Urinary bladder (tissue), 3 donors: ENCODE measurements at regions not wholly inside any gene's neighbourhood (a gene's known extent, or its start where the extent isn't known, plus 50 kb on each side); places are given as distances from the start of the nearest gene placed in this dataset.

ENCODE experiments used
- DNase-seq: peaks from one replicate; pipeline ENCODE4 v3.0.0-alpha.2; 2015; ENCODE audit errors: extremely low spot score
- H3K27ac ChIP-seq: one replicate; pipeline ENCODE4 v1.5.1; 2013; ENCODE audit warnings: low read depth, mild to moderate bottlenecking, moderate library complexity
- H3K36me3 ChIP-seq: one replicate; pipeline ENCODE4 v1.6.1; 2013; ENCODE audit warnings: mild to moderate bottlenecking, moderate library complexity; ENCODE audit not compliant: insufficient read depth
- H3K4me1 ChIP-seq: one replicate; pipeline ENCODE4 v1.6.1; 2013; ENCODE audit warnings: mild to moderate bottlenecking, moderate library complexity; ENCODE audit not compliant: insufficient read depth
- H3K4me3 ChIP-seq: one replicate; pipeline ENCODE4 v1.5.1; 2013; ENCODE audit warnings: low read depth, low read length
- WGBS: extraction: QIAGEN DNeasy Blood & Tissue Kit; methylation state at CpG from one replicate; pipeline ENCODE4 v1.1.7; 2013; 5-methylcytosine and 5-hydroxymethylcytosine counted together
- donor health status: healthy with polysubstance abuse.
- donor health status: healthy.

DNA sequence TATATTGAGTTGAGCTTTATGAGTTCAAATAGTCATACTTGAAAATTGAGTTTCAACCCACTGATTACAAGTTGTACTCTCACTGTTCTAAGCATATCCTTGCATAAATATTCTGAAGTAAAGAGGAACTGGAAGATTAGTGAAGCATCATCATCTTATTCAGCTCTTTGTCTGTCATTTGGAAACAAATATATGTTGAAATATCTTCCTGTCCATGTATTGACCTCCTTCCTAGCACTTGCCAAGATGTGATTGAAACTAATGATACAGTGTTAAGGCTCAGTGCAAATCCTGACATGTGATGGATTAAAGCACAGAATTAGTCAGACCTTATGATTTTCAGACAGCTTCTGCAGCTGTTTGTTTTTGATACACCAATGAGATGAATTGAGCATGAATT, 434.3 kb downstream of the TBC1D32 start:
- H3K4me3 ChIP-seq = no peak overlapping the region
- H3K36me3 ChIP-seq = no peaks in the 10 kb centered on the region
- H3K4me1 ChIP-seq = no peaks in the 10 kb centered on the region
- H3K27ac ChIP-seq = no peak overlapping the region
- no peak for DNase-seq

DNA sequence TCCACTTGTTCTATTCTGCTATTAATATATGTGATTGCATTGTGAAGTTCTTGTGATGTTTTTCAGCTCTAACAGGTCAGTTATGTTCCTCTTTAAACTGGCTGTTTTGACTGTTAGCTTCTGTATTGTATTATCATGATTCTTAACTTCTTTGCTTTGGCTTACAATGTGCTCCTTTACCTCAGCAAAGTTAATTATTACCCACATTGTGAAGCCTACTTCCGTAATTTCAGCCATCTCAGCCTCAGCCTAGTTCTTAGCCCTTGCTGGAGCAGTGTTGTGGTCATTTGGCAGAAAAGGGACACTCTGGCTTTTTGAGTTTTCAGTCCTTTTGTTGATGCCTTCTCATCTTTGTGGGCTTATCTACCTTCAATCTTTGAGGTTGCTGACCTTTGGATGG, 440.2 kb downstream of the TBC1D32 start:
- no peaks in the 10 kb centered on the region for H3K36me3 ChIP-seq

DNA sequence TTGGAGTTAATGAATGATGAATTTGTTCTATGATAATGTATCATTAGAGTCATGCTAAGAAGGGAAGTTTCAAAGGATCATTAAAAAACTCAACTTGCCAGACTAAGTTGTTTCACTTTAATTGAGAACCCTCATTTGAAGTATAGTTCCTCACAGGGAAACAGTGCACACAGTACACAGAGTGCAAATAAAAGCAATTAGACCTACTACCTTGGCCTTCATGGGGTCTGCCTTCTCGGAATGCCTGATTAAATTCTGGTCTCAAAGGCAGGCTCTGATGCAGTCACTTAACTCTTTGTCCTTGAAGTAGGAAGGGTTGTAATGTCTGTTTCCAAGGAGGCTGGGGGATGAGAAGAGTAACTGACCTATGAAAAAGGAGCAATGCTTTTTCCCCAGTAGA, 457.3 kb downstream of the TBC1D32 start:
- H3K36me3 ChIP-seq = no peaks in the 10 kb centered on the region
- H3K27ac ChIP-seq = no peak overlapping the region
- H3K4me3 ChIP-seq = no peak overlapping the region
- no peaks in the 10 kb centered on the region for H3K4me1 ChIP-seq
- WGBS = 59% methylated on average over 1 of the region's 1 CpG
- DNase-seq = no peak

More for the DNA sequence above, 440.2 kb downstream of the TBC1D32 start:
- WGBS = 66% methylated on average over 1 of the region's 1 CpG
- H3K27ac ChIP-seq = no peak overlapping the region
- no peaks in the 10 kb centered on the region for H3K4me1 ChIP-seq
- H3K4me3 ChIP-seq = no peak overlapping the region
- no peak for DNase-seq

DNA sequence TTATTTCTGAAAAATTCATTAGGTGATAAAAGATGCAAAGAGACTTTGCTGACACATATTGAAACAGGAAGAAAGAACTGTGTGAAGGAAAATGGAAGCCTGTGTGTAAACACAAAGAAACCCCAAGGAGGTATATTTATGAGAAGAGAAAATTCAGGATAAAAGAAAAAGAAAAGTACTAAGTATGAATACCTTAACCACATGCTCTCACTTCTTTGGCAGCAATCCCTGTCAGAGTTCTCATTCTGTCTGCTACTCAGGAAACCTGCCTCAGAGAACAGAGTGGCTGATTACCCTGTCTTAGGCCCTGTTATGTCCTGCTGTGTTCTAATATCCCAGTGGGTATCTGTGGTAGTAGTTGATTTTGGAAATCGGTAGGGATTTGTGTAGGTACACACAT, 457.9 kb downstream of the TBC1D32 start:
- Histone ChIP-seq H3K27ac (no peak overlapping the region), H3K4me3 (no peak overlapping the region), H3K36me3 (no peaks in the 10 kb centered on the region), H3K4me1 (no peaks in the 10 kb centered on the region)
- DNase-seq = no peak
- 76% methylated on average over 1 of the region's 1 CpG for WGBS

DNA sequence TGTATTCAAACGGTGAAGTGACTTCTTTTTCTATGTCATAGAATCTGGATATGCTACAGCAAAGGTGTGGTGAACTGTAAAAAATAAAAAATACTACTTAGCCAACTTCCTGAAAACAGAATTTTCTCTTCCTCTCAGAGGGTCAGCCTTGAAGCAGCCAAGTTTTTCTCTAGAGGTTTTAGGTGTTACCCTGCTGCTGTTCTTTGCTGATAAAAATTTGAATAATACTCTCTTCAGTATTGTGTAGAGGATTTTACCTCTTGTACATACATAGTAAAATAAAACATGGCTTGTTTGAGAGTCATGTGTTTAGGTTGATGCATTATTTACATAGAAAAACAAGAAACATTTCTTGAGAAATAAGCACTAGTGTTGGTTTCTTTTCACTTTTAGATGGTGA, 458.4 kb downstream of the TBC1D32 start:
- Histone ChIP-seq H3K4me3 (no peak overlapping the region), H3K4me1 (no peaks in the 10 kb centered on the region), H3K36me3 (no peaks in the 10 kb centered on the region), H3K27ac (no peak overlapping the region)
- no peak for DNase-seq
- 52% methylated on average over 1 of the region's 1 CpG for WGBS

DNA sequence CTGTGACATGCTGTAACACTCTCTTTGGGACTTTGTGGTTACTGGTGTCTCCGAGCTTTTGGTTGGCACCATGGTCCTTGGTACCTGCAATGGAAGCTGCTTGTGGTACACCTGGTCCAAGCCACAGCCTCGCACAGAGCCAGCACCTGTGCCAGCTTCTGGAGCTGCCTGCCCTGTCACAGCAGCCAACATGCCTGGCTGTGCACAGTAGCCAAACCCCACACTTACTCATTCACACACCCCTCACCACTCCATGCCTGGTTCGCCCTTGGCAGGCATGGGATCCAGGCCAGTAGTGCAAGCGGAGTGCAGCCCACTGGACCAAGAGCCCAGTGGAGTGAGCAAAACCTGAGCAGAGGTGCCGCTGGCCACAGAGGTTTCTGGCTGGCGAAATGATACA, 459.9 kb downstream of the TBC1D32 start:
- no peaks in the 10 kb centered on the region for H3K36me3 ChIP-seq
- WGBS = 92% methylated on average over 6 of the region's 6 CpGs
- no peaks in the 10 kb centered on the region for H3K4me1 ChIP-seq
- H3K27ac ChIP-seq = no peak overlapping the region
- no peak overlapping the region for H3K4me3 ChIP-seq
- DNase-seq = no peak

DNA sequence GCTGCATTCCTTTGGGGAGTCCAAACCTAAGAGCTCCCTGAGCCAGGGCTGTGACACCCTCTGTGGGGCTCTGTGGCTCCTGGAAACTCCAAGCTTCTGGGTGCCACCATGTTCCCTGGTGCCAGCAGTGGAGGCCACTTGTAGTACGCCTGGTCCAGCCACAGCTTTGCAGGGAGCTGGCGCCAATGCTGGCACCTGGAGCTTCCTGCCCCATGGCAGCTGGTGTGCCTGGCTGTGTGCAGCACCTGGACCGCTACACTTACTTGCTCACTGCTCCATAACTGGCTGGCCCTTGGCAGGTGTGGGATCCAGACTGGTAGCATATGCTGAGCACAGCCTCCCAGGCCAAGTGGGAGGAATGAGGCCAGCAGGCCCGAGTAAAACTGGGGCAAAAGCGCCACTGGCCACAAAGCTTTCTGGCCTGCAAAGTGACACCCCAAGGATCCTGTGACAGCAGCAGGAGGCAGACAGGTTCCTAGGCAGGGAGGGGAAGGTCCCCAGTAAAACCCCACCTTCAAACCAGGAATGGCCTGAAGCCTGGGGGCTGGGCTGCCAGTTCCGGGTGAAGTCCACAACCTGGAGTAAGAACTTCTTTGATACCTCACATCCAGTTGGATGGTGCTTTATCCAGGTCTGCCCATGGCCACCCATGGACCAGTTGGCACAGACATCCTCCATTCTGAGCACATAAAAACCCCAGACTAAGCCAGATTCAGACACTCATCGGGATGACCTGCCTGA, 461.0 kb downstream of the TBC1D32 start:
- no peaks in the 10 kb centered on the region for H3K36me3 ChIP-seq
- WGBS = 94% methylated on average over 7 of the region's 7 CpGs
- H3K4me3 ChIP-seq = no peak overlapping the region
- DNase-seq = no peak
- H3K4me1 ChIP-seq = no peaks in the 10 kb centered on the region
- H3K27ac ChIP-seq = no peak overlapping the region

DNA sequence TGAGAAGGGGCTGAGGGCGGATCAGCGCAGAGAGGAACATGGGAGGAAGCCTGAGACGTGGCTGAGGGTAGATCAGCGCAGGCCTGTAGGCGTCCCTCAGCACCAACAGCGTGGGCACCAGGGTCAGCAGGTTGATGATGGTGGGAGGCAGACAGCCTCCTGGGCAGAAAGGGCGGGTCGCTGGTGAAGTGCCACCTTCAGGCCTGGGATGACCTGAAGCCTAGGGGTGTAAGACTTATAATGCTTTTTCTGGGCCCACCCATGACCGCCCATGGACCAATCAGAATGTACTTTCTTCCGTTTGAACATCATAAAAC, 462.1 kb downstream of the TBC1D32 start:
- WGBS = 93% methylated on average over 10 of the region's 10 CpGs
- no peak for DNase-seq
- H3K4me3 ChIP-seq = no peak overlapping the region
- no peaks in the 10 kb centered on the region for H3K36me3 ChIP-seq
- no peaks in the 10 kb centered on the region for H3K4me1 ChIP-seq
- no peak overlapping the region for H3K27ac ChIP-seq

DNA sequence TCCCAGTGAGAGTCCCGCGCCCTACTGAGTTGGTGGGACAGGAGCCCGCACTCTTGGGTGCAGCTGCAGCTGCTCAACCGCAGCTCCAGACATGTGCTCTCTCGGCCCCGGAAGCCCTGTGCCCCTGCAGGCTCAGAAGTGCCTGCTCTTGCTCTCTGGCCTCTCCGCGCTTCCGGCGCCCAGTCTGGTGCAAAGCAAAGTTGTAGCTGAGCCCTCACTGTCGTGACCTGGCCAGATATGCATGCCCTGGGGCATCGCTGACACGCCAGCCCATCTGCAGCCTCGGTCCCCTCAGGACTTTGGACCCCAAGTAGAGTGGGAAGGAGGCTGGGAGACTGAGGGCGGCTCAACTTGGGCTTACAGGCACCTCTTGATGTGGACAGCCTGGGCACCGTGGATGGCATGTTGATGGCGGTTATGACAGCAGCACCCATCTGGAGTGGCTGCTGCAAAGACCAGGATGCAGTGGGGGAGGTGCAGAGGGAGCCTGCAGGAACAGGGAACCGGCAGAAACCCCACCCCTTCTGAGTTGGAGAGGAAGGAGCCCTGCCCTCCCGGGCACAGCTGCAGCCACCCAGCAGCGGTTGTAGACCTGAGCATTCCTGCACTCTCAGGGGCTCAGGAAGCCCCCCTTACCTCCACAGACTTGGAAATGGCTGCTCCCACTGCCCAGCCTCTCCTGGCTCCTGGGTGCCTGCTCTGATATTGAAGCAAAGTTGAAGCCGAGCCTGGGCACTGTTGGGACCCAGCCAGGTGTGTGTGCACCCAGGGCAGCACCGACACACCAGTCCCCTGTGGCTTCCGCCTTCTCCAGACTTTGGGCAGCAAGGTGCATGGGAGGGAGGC, 462.6 kb downstream of the TBC1D32 start:
- no peak for DNase-seq
- Histone ChIP-seq H3K4me3 (no peak overlapping the region), H3K27ac (no peak overlapping the region), H3K36me3 (no peaks in the 10 kb centered on the region), H3K4me1 (no peaks in the 10 kb centered on the region)
- WGBS = 82% methylated on average over 23 of the region's 23 CpGs

DNA sequence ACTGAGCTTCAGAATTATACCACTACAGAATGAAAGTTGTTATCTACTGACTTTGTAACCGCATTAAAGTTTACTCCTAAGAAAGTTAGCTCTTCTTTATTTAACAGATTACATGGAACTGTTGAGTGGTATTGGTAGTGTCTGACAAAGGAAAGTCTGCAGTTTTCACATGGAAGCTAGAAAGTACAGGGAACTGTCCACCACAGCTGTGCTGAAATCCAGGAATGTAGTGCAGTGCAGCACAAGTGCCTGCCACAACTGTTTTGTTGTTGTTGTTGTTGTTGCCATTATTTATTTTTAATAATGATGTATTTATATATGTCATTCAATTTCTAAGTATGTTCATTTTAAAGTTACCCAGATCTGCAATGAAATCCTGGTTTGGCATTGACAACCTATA, 464.9 kb downstream of the TBC1D32 start:
- Histone ChIP-seq H3K4me3 (no peak overlapping the region), H3K4me1 (no peaks in the 10 kb centered on the region), H3K27ac (no peak overlapping the region), H3K36me3 (no peaks in the 10 kb centered on the region)
- 36% methylated on average over 1 of the region's 1 CpG for WGBS
- DNase-seq = no peak

DNA sequence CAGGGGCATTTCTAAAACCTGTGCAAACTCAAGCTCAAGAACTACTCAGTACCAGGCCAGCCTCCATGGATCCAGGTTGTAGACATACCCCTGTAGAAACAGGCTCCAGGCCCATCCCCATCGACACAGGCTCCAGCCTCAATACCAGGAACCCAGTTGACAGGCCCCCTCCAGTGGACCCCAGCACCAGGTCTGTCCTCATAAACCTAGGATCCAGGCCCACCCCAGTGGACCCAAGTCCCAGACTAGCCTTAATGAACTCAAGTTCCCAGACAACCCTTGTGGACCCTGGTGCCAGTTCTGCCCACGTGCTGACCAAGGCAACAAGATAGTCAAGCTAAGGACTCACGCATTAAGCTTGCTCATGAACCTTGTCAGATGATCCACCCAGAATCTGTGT, 476.9 kb downstream of the TBC1D32 start:
- Histone ChIP-seq H3K4me3 (no peak overlapping the region), H3K27ac (no peak overlapping the region), H3K4me1 (no peaks in the 10 kb centered on the region), H3K36me3 (no peaks in the 10 kb centered on the region)
- DNase-seq = no peak
- WGBS = 61% methylated on average over 3 of the region's 3 CpGs

DNA sequence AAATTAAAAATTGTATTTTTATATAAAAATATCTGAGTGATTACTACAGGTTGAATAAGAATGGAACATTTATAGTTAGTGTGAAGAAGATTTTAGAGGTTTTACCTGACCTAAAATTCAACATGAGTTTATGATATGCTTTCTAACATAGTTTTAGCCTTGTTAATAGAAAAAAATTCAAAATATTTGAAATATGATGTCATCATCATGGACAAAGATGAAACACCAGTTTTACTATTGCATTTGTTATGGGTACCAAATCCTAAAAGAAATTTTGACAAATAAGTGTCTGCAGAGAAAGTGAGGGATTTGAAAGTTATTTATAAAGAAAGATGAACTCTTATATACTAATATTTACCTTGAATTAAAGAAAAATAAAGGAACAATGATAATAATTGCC, 479.7 kb downstream of the TBC1D32 start:
- Histone ChIP-seq H3K36me3 (no peaks in the 10 kb centered on the region), H3K27ac (no peak overlapping the region), H3K4me3 (no peak overlapping the region), H3K4me1 (no peaks in the 10 kb centered on the region)
- no peak for DNase-seq

DNA sequence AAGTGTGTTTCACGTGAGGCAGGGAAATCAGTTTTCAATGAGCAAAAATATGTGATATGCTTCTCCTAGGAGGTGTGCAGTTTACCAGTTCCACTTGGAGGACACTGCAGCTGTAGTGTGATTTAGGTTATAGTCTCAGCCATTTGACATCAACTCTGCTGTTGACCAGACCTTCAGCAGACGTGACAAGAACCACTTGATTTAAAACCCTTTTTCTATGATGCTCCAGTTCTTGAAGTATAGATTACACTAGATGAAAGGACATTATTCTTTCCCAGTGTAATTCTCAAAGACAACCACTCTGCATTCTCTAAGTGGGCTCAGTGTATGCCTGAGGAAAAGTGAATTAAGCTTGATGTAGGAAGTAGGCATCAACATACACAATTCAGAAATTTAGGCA, 480.8 kb downstream of the TBC1D32 start:
- no peak for DNase-seq
- H3K36me3 ChIP-seq = no peaks in the 10 kb centered on the region
- H3K4me3 ChIP-seq = no peak overlapping the region
- no peak overlapping the region for H3K27ac ChIP-seq
- no peaks in the 10 kb centered on the region for H3K4me1 ChIP-seq
- 37% methylated on average over 2 of the region's 2 CpGs for WGBS

DNA sequence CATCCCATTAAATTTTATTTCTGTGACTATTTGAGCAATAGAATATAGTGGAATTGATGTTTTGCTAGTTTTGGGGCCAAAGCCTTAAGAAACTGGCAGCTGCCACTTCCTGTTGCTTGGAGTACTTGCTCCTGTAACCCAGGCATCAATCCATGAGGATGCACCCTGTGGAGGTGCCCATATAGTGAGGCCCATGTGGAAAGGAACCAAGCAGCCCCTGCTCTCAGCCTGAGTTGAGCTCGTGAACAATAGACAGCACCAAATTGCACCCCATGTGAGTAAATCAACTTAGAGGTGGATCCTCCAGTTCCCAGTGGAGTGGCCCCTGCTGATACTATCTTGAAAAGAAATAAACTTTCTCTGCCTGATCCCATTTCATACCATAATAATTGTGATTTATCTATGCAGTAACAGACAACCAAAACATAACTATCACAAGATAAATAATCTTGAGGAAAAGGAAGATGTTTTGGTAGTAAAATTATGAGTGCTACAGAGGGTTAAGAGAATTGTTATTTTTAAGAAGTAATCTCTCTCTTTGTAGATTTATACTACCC, 481.9 kb downstream of the TBC1D32 start:
- DNase-seq = no peak
- no peaks in the 10 kb centered on the region for H3K4me1 ChIP-seq
- H3K27ac ChIP-seq = no peak overlapping the region
- no peak overlapping the region for H3K4me3 ChIP-seq
- 21% methylated on average over 1 of the region's 1 CpG for WGBS
- H3K36me3 ChIP-seq = no peaks in the 10 kb centered on the region
